Liver (tissue), 8 donors: ENCODE measurements at regions not wholly inside any gene's neighbourhood (a gene's known extent, or its start where the extent isn't known, plus 50 kb on each side); places are given as distances from the start of the nearest gene placed in this dataset.

Source experiments
- DNase-seq: peaks from one replicate; pipeline ENCODE4 v3.0.0-alpha.2; 2017; ENCODE audit warnings: low spot score
- H3K27ac ChIP-seq, 2 donors: one replicate each; pipeline ENCODE4 v1.7.0; 2013; ENCODE audit warnings: inconsistent platforms in 2 of 2, low read length in 2 of 2, control low read depth in 1 of 2, low read depth in 1 of 2, mild to moderate bottlenecking in 1 of 2
- H3K27me3 ChIP-seq, 4 donors: one replicate each; pipeline versions ENCODE4 v1.6.1 to v1.7.0; 2013; ENCODE audit warnings: low read length in 3 of 4, inconsistent platforms in 1 of 4, mild to moderate bottlenecking in 1 of 4, moderate library complexity in 1 of 4; ENCODE audit not compliant: control insufficient read depth in 4 of 4, insufficient read depth in 4 of 4
- H3K36me3 ChIP-seq, 4 donors: one replicate each; pipeline versions ENCODE4 v1.6.1 to v1.7.0; 2013; ENCODE audit warnings: low read length in 3 of 4, mild to moderate bottlenecking in 3 of 4, low read depth in 1 of 4, moderate library complexity in 1 of 4; ENCODE audit not compliant: control insufficient read depth in 4 of 4, insufficient read depth in 3 of 4
- H3K4me1 ChIP-seq, 4 donors: one replicate each; pipeline versions ENCODE4 v1.6.1 to v1.7.0; 2013; ENCODE audit warnings: low read length in 3 of 4, mild to moderate bottlenecking in 3 of 4, moderate library complexity in 1 of 4; ENCODE audit not compliant: control insufficient read depth in 4 of 4, insufficient read depth in 4 of 4
- H3K4me3 ChIP-seq, 3 donors: one replicate each; pipeline versions ENCODE4 v1.6.1 to v1.7.0; 2013; ENCODE audit warnings: low read length in 3 of 3, control low read depth in 1 of 3, low read depth in 1 of 3, mild to moderate bottlenecking in 1 of 3
- H3K9ac ChIP-seq, 2 donors: one replicate each; pipeline ENCODE4 v1.7.0; 2013; ENCODE audit warnings: low read length in 2 of 2, mild to moderate bottlenecking in 2 of 2, moderate library complexity in 2 of 2, control low read depth in 1 of 2, low read depth in 1 of 2
- H3K9me3 ChIP-seq, 4 donors: one replicate each; pipeline versions ENCODE4 v1.6.1 to v1.7.0; 2013; ENCODE audit warnings: low read length in 3 of 4; ENCODE audit not compliant: control insufficient read depth in 4 of 4
- GABPA ChIP-seq, 2 donors: IDR thresholded peaks in 1 of 2; conservative IDR thresholded peaks in 1 of 2; 2 replicates each; pipeline ENCODE4 v1.6.1; 2016; ENCODE audit warnings: antibody characterized with exemption in 2 of 2, mild to moderate bottlenecking in 1 of 2, moderate library complexity in 1 of 2
- HNF4A ChIP-seq, 2 donors: conservative IDR thresholded peaks; 2 replicates each; pipeline ENCODE4 v1.6.1; 2016; ENCODE audit warnings: antibody characterized with exemption in 2 of 2, mild to moderate bottlenecking in 2 of 2
- JUND ChIP-seq, 2 donors: IDR thresholded peaks; 2 replicates each; pipeline ENCODE4 v1.6.1; 2016; ENCODE audit warnings: antibody characterized with exemption in 2 of 2
- RAD21 ChIP-seq, 2 donors: IDR thresholded peaks; 2 replicates each; pipeline ENCODE4 v1.6.1; 2016; ENCODE audit warnings: antibody characterized with exemption in 2 of 2, mild to moderate bottlenecking in 2 of 2
- RXRA ChIP-seq, 2 donors: IDR thresholded peaks; 2 replicates each; pipeline ENCODE4 v1.6.1; 2017 to 2018; ENCODE audit warnings: antibody characterized with exemption in 2 of 2, mild to moderate bottlenecking in 1 of 2
- SP1 ChIP-seq: IDR thresholded peaks from 2 replicates; pipeline ENCODE4 v1.6.1; 2018; ENCODE audit warnings: antibody characterized with exemption, mild to moderate bottlenecking
- TAF1 ChIP-seq: conservative IDR thresholded peaks from 2 replicates; pipeline ENCODE4 v1.6.1; 2016; ENCODE audit warnings: antibody characterized with exemption, mild to moderate bottlenecking
- WGBS: extraction: QIAGEN DNeasy Blood & Tissue Kit; methylation state at CpG from one replicate; pipeline ENCODE4 v1.1.7; 2013; 5-methylcytosine and 5-hydroxymethylcytosine counted together
- TF ChIP-seq, protein P1 (sequence below): IDR thresholded peaks from 2 replicates; pipeline ENCODE4 v1.6.1; 2016; ENCODE audit warnings: antibody characterized with exemption
- TF ChIP-seq, protein P2 (sequence below): IDR thresholded peaks from 2 replicates; pipeline ENCODE4 v1.6.1; 2016; ENCODE audit warnings: antibody characterized with exemption
- TF ChIP-seq, protein P3 (sequence below): fragments of 150-350 bp; IDR thresholded peaks from 2 replicates; pipeline ENCODE4 v1.5.1; 2017; ENCODE audit warnings: improper control_type of control experiment, low read depth, low read length; ENCODE audit not compliant: missing input control
- TF ChIP-seq, protein P4 (sequence below): IDR thresholded peaks from 2 replicates; pipeline ENCODE4 v1.6.1; 2016; ENCODE audit warnings: antibody characterized with exemption, mild to moderate bottlenecking
- donor health status: healthy.
- donor health status: healthy.
- donor health status: healthy.
- donor health status: healthy.
- donor health status: healthy.

DNA sequence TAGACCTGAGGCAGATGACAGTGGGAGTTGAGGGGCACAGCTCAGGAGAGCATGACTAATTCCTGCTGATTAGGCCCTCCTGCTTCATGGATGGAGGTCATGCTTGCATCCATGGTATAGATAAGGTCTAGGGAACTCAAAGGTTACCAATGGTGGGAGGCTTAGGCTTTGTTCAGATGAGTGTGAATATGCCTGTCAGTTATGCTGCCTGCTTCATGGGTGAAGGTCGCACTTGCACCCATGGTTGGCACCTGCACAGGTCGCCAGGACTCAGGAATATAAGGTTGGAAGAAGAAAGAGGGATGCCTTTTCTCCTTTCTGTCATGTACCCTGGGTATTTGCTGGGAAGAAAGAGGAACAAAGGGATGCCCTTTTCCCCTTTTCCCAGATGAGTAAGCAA, 53.4 kb upstream of the GJB6 start:
- no peak overlapping the region for H3K27ac ChIP-seq
- H3K9ac ChIP-seq = no peak overlapping the region
- no peaks in the 10 kb centered on the region for H3K27me3 ChIP-seq
- peaks cover 0 to 5% (median 0%) of the 10 kb centered on the region in 4 donors for H3K4me1 ChIP-seq
- TF ChIP-seq HNF4A (conservative IDR thresholded peaks at IDR 0.05) (no peak), SP1 (no peak), RXRA (IDR thresholded peaks at IDR 0.05) (no peak), TAF1 (no peak), JUND (IDR thresholded peaks at IDR 0.05) (no peak), GABPA (IDR thresholded peaks at IDR 0.05 in 1 of 2, conservative IDR thresholded peaks at IDR 0.05 in 1 of 2) (no peak), RAD21 (IDR thresholded peaks at IDR 0.05) (no peak)
- TF ChIP-seq, protein P1, sequence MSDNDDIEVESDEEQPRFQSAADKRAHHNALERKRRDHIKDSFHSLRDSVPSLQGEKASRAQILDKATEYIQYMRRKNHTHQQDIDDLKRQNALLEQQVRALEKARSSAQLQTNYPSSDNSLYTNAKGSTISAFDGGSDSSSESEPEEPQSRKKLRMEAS = no peak
- TF ChIP-seq, protein P2, sequence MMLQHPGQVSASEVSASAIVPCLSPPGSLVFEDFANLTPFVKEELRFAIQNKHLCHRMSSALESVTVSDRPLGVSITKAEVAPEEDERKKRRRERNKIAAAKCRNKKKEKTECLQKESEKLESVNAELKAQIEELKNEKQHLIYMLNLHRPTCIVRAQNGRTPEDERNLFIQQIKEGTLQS = no peak
- TF ChIP-seq, protein P3, sequence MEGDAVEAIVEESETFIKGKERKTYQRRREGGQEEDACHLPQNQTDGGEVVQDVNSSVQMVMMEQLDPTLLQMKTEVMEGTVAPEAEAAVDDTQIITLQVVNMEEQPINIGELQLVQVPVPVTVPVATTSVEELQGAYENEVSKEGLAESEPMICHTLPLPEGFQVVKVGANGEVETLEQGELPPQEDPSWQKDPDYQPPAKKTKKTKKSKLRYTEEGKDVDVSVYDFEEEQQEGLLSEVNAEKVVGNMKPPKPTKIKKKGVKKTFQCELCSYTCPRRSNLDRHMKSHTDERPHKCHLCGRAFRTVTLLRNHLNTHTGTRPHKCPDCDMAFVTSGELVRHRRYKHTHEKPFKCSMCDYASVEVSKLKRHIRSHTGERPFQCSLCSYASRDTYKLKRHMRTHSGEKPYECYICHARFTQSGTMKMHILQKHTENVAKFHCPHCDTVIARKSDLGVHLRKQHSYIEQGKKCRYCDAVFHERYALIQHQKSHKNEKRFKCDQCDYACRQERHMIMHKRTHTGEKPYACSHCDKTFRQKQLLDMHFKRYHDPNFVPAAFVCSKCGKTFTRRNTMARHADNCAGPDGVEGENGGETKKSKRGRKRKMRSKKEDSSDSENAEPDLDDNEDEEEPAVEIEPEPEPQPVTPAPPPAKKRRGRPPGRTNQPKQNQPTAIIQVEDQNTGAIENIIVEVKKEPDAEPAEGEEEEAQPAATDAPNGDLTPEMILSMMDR = no peak
- TF ChIP-seq, protein P4, sequence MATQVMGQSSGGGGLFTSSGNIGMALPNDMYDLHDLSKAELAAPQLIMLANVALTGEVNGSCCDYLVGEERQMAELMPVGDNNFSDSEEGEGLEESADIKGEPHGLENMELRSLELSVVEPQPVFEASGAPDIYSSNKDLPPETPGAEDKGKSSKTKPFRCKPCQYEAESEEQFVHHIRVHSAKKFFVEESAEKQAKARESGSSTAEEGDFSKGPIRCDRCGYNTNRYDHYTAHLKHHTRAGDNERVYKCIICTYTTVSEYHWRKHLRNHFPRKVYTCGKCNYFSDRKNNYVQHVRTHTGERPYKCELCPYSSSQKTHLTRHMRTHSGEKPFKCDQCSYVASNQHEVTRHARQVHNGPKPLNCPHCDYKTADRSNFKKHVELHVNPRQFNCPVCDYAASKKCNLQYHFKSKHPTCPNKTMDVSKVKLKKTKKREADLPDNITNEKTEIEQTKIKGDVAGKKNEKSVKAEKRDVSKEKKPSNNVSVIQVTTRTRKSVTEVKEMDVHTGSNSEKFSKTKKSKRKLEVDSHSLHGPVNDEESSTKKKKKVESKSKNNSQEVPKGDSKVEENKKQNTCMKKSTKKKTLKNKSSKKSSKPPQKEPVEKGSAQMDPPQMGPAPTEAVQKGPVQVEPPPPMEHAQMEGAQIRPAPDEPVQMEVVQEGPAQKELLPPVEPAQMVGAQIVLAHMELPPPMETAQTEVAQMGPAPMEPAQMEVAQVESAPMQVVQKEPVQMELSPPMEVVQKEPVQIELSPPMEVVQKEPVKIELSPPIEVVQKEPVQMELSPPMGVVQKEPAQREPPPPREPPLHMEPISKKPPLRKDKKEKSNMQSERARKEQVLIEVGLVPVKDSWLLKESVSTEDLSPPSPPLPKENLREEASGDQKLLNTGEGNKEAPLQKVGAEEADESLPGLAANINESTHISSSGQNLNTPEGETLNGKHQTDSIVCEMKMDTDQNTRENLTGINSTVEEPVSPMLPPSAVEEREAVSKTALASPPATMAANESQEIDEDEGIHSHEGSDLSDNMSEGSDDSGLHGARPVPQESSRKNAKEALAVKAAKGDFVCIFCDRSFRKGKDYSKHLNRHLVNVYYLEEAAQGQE = no peak
- no peaks in the 10 kb centered on the region for H3K36me3 ChIP-seq
- DNase-seq = no peak
- peak overlapping the region in 2 of 3 donors; percentile 35 to 54 for H3K4me3 ChIP-seq
- H3K9me3 ChIP-seq = peaks cover 20 to 33% (median 21%) of the 10 kb centered on the region in 4 donors
- 100% methylated on average over 2 of the region's 2 CpGs for WGBS
